HG02571 (cell line): ENCODE measurements at regions not wholly inside any gene's neighbourhood (a gene's known extent, or its start where the extent isn't known, plus 50 kb on each side); places are given as distances from the start of the nearest gene placed in this dataset.

Experiments
- ATAC-seq: cut with Tn5 transposase; IDR thresholded peaks from one replicate; pipeline ENCODE4 v1.9.1; 2021; ENCODE audit warnings: mild to moderate bottlenecking, moderate library complexity; ENCODE audit not compliant: unreplicated experiment

DNA sequence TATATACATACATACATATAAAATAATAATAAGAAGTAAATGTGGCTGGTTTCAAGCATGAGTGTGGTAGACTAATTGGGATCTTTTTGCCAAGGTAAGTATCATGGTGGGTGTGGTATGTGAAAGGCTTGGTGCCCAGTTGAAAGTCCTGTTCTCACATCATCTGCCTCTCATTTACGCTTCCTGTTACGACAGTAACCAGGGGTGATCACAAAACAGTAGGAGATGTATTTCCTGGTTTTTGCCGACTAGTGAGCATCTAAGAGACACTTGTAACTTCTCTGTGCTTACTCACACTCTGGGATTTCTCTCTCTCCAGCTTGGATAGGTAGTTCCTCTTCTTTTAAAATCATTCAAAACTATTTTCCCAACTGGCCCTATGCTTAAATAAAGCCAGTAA lies 1028.3 kb upstream of the NR2F2 start:
- ATAC-seq: no peak

GRCh38 chr15:95302809-95303208 lies 1027.7 kb upstream of the NR2F2 start:
- ATAC-seq: no peak

GRCh38 chr15:95303713-95304112 lies 1026.8 kb upstream of the NR2F2 start:
- ATAC-seq: no peak

DNA sequence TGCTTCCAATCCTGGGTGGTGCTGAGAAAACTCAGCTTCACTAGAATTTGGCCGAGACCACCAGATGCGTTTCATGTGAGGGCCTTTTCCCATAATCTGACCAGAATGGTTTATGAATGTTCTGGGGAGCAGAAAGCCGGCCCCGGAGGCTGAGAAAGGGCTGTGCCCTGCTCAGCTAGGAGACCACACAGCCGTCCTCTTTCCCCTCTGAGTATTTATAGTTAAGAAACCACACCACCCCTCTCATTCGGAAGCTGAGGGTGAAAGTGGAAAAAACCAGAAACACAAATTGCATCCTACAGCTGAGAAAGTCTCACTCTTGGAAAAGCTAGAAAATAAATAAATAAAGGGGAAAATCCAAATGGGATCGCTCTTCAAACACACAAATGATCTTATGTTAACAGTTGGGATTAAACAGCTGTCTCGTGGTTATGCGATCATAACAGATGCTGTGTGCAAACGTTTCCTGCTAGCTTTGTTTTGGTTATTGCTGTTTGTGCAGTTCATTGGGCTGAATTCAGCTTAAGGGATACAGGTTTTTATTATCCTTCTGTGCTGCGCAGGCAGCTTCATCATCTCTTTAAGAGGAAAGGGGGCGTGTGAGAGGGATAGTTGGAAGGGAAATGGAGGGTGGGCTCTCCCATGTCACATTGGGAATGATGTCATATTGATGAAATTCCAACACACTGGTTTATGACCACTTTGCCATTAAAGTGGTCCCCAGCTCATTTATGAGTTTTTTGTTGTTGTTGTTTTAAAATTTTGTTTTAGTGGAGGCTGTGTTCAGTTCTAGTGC lies 1026.2 kb upstream of the NR2F2 start:
- ATAC-seq: no peak

GRCh38 chr15:95304947-95305400 lies 1025.5 kb upstream of the NR2F2 start:
- no peak for ATAC-seq

DNA sequence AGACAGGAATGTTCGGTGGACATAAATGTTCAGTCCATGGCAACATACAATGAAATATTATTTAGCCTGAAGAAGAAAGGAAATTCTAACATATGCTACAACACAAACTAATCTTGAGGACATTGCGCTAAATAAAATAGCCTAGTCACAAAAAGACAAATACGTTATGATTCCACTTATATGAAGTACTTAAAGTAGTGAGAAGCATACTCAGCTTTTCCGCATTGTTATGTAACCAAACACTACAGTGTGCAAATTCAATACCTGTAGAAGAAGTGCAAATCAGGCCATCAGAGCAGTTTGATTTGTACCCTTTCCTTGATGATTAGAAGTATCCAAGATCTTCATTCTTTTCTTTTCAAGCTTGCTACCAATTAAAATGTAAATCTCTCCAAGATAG lies 1023.4 kb upstream of the NR2F2 start:
- no peak for ATAC-seq

- no peak for ATAC-seq
Observed at GRCh38 chr15:95319242-95319641, 1011.3 kb upstream of the NR2F2 start.

GRCh38 chr15:95323796-95324195 lies 1006.7 kb upstream of the NR2F2 start:
- no peak for ATAC-seq

GRCh38 chr15:95324656-95325055 lies 1005.8 kb upstream of the NR2F2 start:
- no peak for ATAC-seq

DNA sequence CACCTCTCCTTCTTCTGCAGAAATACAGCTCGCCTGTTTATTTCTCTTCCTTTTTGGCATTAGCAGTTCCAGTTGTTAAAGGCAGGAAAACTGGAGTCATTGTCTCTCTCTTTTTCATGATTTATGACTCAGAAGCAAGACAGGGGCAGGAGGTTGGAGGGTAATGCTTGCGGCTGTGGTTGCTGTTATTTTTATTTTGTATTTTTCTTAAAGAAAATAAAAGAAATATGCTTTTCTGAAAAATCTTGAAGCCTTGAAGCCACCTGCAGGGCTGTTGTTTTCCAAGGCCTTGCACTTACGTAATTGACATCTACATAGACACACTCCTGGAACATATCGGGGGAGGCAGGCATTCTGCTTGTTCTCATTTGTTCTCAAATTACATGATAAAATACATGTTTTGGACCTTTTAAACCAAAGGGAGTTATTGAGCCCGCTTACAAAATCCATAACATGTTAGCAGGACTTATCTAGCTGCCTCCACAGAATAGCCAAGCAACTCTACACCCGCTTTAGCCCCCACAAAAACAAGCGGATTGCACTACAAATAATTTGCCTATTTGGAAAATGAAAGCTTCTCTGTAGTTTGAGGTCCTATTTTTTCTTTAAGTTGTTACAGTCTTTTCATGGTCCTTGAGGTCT lies 1004.6 kb upstream of the NR2F2 start:
- no peak for ATAC-seq

- ATAC-seq: no peak
Observed at GRCh38 chr15:95326431-95327182, 1003.9 kb upstream of the NR2F2 start.

DNA sequence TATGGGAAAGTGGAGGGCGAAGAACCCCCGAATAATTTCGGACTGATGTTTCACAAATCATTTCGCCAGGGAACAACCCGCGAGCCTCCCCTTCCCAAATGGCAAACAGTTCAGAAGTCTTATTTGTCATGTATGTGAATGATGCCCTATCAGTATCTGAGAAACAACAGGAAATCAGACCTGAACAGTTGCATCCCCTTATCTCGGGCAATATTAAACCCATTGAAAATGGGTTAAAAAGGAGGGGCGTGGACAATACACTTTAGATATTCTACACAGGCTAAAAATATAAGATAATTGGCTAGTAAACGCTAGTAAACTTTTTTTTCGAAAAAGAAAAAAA lies 1003.3 kb upstream of the NR2F2 start:
- ATAC-seq: no peak

- ATAC-seq: no peak
Observed at GRCh38 chr15:95327661-95328060, 1002.8 kb upstream of the NR2F2 start.

GRCh38 chr15:95328559-95328958 lies 1001.9 kb upstream of the NR2F2 start:
- ATAC-seq: no peak

GRCh38 chr15:95329362-95329761 lies 1001.1 kb upstream of the NR2F2 start:
- ATAC-seq: no peak

GRCh38 chr15:95341686-95342085 lies 988.8 kb upstream of the NR2F2 start:
- ATAC-seq: no peak

DNA sequence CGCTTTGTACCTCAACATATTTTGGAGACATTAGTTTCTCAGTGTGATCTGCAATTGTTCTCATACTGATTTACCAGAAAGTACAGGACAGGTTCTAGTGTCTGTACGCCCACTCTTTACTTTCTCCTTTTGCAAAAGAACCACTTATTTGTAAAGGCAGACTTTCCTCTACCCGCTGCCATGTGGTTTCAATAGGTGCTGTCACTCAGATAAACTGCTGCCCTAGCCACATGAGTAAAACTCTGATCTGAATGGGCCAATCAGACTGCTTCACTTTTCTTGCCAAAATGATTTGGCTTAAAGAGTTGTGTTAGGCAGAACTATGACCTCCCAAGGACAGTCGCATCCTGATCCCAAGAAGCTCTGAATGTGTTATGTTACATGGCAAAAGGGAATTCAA lies 984.6 kb upstream of the NR2F2 start:
- no peak for ATAC-seq

DNA sequence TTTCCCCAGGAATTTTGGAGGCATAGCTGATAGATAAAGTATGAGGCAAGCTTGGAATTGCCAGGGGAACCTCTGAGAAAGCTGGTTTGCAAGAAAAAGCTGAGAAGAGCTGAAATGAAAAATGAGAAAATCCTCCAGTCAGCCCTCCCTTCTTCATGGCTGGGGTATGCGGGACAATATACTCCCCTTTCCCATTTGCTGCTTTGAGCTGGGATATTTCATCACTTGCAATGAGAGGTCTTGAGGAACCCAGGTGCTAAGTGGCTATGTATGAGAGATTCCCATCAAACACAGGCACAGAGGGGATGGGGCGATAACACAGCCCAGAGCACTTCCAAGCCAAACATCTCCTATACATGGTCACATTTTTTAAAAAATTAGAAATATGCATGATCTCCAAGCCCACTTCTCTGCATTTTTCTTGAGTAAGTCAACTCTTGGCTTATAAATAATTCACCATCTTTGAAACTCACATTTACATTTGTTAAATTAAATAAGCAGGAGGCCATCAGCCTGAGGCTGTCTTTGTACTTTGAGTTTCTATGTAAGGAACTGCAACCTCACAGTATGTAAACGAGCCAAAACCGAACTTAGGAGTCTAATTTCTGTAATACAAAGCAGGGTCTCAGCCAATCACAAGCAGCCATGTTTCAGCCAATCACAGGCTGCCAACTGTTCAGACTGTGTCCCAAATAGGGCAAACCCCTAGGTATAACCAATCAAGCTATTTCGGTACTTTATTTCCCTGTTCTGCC lies 983.6 kb upstream of the NR2F2 start:
- no peak for ATAC-seq

- ATAC-seq: no peak
Observed at GRCh38 chr15:95347837-95348236, 982.7 kb upstream of the NR2F2 start.

GRCh38 chr15:95350908-95351307 lies 979.6 kb upstream of the NR2F2 start:
- ATAC-seq: no peak

- no peak for ATAC-seq
Observed at GRCh38 chr15:95352631-95353187, 977.8 kb upstream of the NR2F2 start.
